ENCODE measurements at regions not wholly inside any gene's neighbourhood (a gene's known extent, or its start where the extent isn't known, plus 50 kb on each side); places are given as distances from the start of the nearest gene placed in this dataset.

DNA sequence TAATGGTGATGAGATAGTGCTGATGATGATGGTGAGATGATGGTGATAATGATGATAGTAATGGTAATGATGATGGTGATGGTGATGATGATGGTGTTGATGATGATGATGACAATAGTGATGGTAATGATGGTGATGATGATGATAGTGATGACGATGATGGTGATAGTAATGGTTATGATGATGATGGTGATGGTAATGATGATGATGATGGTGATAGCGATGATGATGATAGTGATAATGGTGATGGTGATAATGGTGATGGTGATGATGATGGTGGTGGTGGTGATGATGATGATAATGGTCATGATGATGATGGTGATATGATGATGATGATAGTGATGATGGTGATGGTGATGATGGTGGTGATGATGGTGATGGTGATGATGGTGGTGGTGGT is 384.6 kb downstream of the MATN1 start:
- TF ChIP-seq ZNF274 (IDR thresholded peaks at IDR 0.05; ENCODE audit: low read depth, low read length) (no peak), SUZ12 (IDR thresholded peaks at IDR 0.05; ENCODE audit: extremely low read depth, insufficient read depth, insufficient read length) (no peak)

All from NT2/D1 (cell line).